PC-9 (cell line): ENCODE measurements at regions not wholly inside any gene's neighbourhood (a gene's known extent, or its start where the extent isn't known, plus 50 kb on each side); places are given as distances from the start of the nearest gene placed in this dataset.

Source experiments
- EZH2 ChIP-seq: fragments of 200-600 bp; sonication (generic); IDR thresholded peaks from 2 replicates; pipeline ENCODE4 v1.8.0; 2017; ENCODE audit warnings: antibody characterized with exemption, low read depth
- TF ChIP-seq, protein P1 (sequence below): fragments of 200-600 bp; sonication (generic); conservative IDR thresholded peaks from 2 replicates; pipeline ENCODE4 v1.6.1; 2017; ENCODE audit warnings: mixed run types, antibody characterized with exemption, mild to moderate bottlenecking, moderate library complexity

DNA sequence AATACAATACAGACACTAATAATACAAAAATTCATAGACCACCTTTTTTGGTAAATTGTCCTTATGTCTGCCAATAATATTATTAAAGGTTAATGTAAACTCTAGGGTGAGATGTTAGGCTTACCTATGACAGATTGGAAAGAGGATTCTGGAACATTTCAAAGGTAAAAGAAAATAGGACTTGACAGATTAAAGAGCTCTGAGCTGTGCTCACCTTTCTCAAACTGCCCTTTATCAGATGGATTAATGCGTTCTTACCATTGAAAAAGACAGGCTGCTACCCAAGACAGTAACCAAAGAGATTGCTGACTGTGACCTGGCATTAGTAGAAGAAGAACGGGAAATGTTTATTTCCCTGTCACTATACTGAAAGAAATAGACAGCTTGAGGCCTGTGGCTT, 156.1 kb upstream of the MRPS30 start:
- TF ChIP-seq EZH2, result no peak
- TF ChIP-seq, protein P1, sequence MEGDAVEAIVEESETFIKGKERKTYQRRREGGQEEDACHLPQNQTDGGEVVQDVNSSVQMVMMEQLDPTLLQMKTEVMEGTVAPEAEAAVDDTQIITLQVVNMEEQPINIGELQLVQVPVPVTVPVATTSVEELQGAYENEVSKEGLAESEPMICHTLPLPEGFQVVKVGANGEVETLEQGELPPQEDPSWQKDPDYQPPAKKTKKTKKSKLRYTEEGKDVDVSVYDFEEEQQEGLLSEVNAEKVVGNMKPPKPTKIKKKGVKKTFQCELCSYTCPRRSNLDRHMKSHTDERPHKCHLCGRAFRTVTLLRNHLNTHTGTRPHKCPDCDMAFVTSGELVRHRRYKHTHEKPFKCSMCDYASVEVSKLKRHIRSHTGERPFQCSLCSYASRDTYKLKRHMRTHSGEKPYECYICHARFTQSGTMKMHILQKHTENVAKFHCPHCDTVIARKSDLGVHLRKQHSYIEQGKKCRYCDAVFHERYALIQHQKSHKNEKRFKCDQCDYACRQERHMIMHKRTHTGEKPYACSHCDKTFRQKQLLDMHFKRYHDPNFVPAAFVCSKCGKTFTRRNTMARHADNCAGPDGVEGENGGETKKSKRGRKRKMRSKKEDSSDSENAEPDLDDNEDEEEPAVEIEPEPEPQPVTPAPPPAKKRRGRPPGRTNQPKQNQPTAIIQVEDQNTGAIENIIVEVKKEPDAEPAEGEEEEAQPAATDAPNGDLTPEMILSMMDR, result no peak
